Naive B cell (primary cell): ENCODE measurements at regions not wholly inside any gene's neighbourhood (a gene's known extent, or its start where the extent isn't known, plus 50 kb on each side); places are given as distances from the start of the nearest gene placed in this dataset.
A peak's percentile ranks its signal among the peaks of the same experiment; 100 is the strongest.
"Not testable (repeated sequence)": the region's sequence is repeated elsewhere in the genome, so short reads cannot be mapped to it uniquely, and the experiment has no call there.

Source experiments
- ATAC-seq, 2 donors: fragments of 150-1000 bp; cut with Tn5 transposase; 2 replicates each; pipeline ENCODE4 v1.10.0; 2021; ENCODE audit warnings: low read depth in 2 of 2, mild to moderate bottlenecking in 2 of 2, moderate library complexity in 2 of 2
- DNase-seq: peaks from one replicate; pipeline ENCODE4 v3.0.0; 2022
- H3K27ac Mint-ChIP-seq, 6 donors: one replicate each; pipeline ENCODE4 v1.8.0; 2020 to 2022; ENCODE audit warnings: mild to moderate bottlenecking in 6 of 6, mixed read lengths in 6 of 6, moderate library complexity in 5 of 6, inconsistent platforms in 2 of 6
- H3K27me3 Mint-ChIP-seq, 3 donors: one replicate each; pipeline ENCODE4 v1.8.0; 2021 to 2022; ENCODE audit warnings: mixed read lengths in 3 of 3, mild to moderate bottlenecking in 1 of 3
- H3K36me3 Mint-ChIP-seq, 2 donors: one replicate each; pipeline ENCODE4 v1.8.0; 2020 to 2022; ENCODE audit warnings: mixed read lengths in 2 of 2, inconsistent platforms in 1 of 2, mild to moderate bottlenecking in 1 of 2
- H3K4me1 Mint-ChIP-seq, 3 donors: one replicate each; pipeline ENCODE4 v1.8.0; 2020 to 2022; ENCODE audit warnings: mixed read lengths in 3 of 3, inconsistent platforms in 1 of 3, mild to moderate bottlenecking in 1 of 3, moderate library complexity in 1 of 3
- H3K4me3 Mint-ChIP-seq, 8 donors: one replicate each; pipeline ENCODE4 v1.8.0; 2020 to 2022; ENCODE audit warnings: mild to moderate bottlenecking in 8 of 8, mixed read lengths in 8 of 8, moderate library complexity in 8 of 8, inconsistent platforms in 2 of 8
- H3K9me3 Mint-ChIP-seq, 7 donors: one replicate each; pipeline ENCODE4 v1.8.0; 2020 to 2022; ENCODE audit warnings: mixed read lengths in 7 of 7, mild to moderate bottlenecking in 5 of 7, inconsistent platforms in 2 of 7, moderate library complexity in 1 of 7

GRCh38 chr9:41697080-41697479, 432.1 kb downstream of the CNTNAP3B start:
- not testable (repeated sequence) for H3K4me1 Mint-ChIP-seq, H3K27ac Mint-ChIP-seq, H3K36me3 Mint-ChIP-seq, H3K4me3 Mint-ChIP-seq, DNase-seq, H3K9me3 Mint-ChIP-seq, H3K27me3 Mint-ChIP-seq, ATAC-seq

GRCh38 chr9:41679312-41679711, 449.9 kb downstream of the CNTNAP3B start:
- H3K4me1 Mint-ChIP-seq, DNase-seq, H3K27ac Mint-ChIP-seq, H3K9me3 Mint-ChIP-seq, ATAC-seq, H3K4me3 Mint-ChIP-seq, H3K36me3 Mint-ChIP-seq, H3K27me3 Mint-ChIP-seq: not testable (repeated sequence)

- not testable (repeated sequence) for DNase-seq, H3K9me3 Mint-ChIP-seq, ATAC-seq, H3K36me3 Mint-ChIP-seq, H3K27ac Mint-ChIP-seq, H3K4me1 Mint-ChIP-seq, H3K4me3 Mint-ChIP-seq, H3K27me3 Mint-ChIP-seq
Measured at GRCh38 chr9:41663497-41664036, 465.7 kb downstream of the CNTNAP3B start.

- Mint-ChIP-seq H3K36me3 (peaks cover 0 to 16% of the 10 kb centered on the region in 2 donors), H3K27me3 (peaks cover 0 to 29% (median 5%) of the 10 kb centered on the region in 3 donors), H3K4me1 (peaks cover 6 to 12% (median 6%) of the 10 kb centered on the region in 3 donors)
- H3K27ac Mint-ChIP-seq, ATAC-seq, H3K4me3 Mint-ChIP-seq, H3K9me3 Mint-ChIP-seq, DNase-seq: not testable (repeated sequence)
Measured at GRCh38 chr9:41658706-41659105, 469.6 kb upstream of the ZNG1F start.

GRCh38 chr9:41658116-41658515, 469.0 kb upstream of the ZNG1F start:
- not testable (repeated sequence) for DNase-seq, H3K27ac Mint-ChIP-seq, ATAC-seq, H3K4me3 Mint-ChIP-seq, H3K9me3 Mint-ChIP-seq
- H3K4me1 Mint-ChIP-seq, result peaks cover 6 to 14% (median 6%) of the 10 kb centered on the region in 3 donors
- peaks cover 0 to 16% of the 10 kb centered on the region in 2 donors for H3K36me3 Mint-ChIP-seq
- H3K27me3 Mint-ChIP-seq, result peaks cover 0 to 29% (median 5%) of the 10 kb centered on the region in 3 donors

GRCh38 chr9:41657141-41657540, 468.0 kb upstream of the ZNG1F start:
- Mint-ChIP-seq H3K27me3 (peaks cover 0 to 29% (median 5%) of the 10 kb centered on the region in 3 donors), H3K4me1 (peaks cover 6 to 14% (median 6%) of the 10 kb centered on the region in 3 donors), H3K27ac (peak overlapping the region in 1 of 6 donors; percentile 69), H3K36me3 (peaks cover 0 to 16% of the 10 kb centered on the region in 2 donors)
- not testable (repeated sequence) for ATAC-seq, DNase-seq, H3K4me3 Mint-ChIP-seq, H3K9me3 Mint-ChIP-seq

- H3K27me3 Mint-ChIP-seq, result peaks cover 0 to 29% (median 5%) of the 10 kb centered on the region in 3 donors
- peak overlapping the region in 1 of 8 donors; percentile 57 for H3K4me3 Mint-ChIP-seq
- not testable (repeated sequence) for ATAC-seq, H3K27ac Mint-ChIP-seq, H3K9me3 Mint-ChIP-seq, DNase-seq
- peaks cover 0 to 16% of the 10 kb centered on the region in 2 donors for H3K36me3 Mint-ChIP-seq
- peaks cover 6 to 14% (median 6%) of the 10 kb centered on the region in 3 donors for H3K4me1 Mint-ChIP-seq
Measured at GRCh38 chr9:41655071-41655554, 466.0 kb upstream of the ZNG1F start.

- Mint-ChIP-seq H3K27ac (peak overlapping the region in 1 of 6 donors; percentile 12), H3K27me3 (peaks cover 0 to 29% (median 5%) of the 10 kb centered on the region in 3 donors), H3K36me3 (peaks cover 0 to 16% of the 10 kb centered on the region in 2 donors), H3K4me3 (peak overlapping the region in 4 of 8 donors; percentile 5 to 78 (median 36)), H3K4me1 (peaks cover 6 to 14% (median 6%) of the 10 kb centered on the region in 3 donors)
- not testable (repeated sequence) for H3K9me3 Mint-ChIP-seq, ATAC-seq, DNase-seq
Measured at GRCh38 chr9:41654349-41654748, 465.2 kb upstream of the ZNG1F start.

- not testable (repeated sequence) for H3K27ac Mint-ChIP-seq, DNase-seq, H3K9me3 Mint-ChIP-seq, ATAC-seq
- Mint-ChIP-seq H3K27me3 (peaks cover 0 to 24% (median under 1%) of the 10 kb centered on the region in 3 donors), H3K4me3 (peak overlapping the region in 7 of 8 donors; percentile 31 to 80 (median 66)), H3K4me1 (peaks cover 6 to 14% (median 6%) of the 10 kb centered on the region in 3 donors), H3K36me3 (peaks cover 0 to 11% of the 10 kb centered on the region in 2 donors)
Measured at GRCh38 chr9:41653560-41654340, 464.6 kb upstream of the ZNG1F start.

- not testable (repeated sequence) for DNase-seq, H3K27ac Mint-ChIP-seq, H3K36me3 Mint-ChIP-seq, ATAC-seq, H3K9me3 Mint-ChIP-seq
- Mint-ChIP-seq H3K27me3 (peaks cover 0 to 16% (median 0%) of the 10 kb centered on the region in 3 donors), H3K4me1 (peaks cover 6 to 14% (median 6%) of the 10 kb centered on the region in 3 donors), H3K4me3 (peak overlapping the region in 1 of 8 donors; percentile 20)
Measured at GRCh38 chr9:41652800-41653199, 463.7 kb upstream of the ZNG1F start.

GRCh38 chr9:41652100-41652713, 463.1 kb upstream of the ZNG1F start:
- H3K36me3 Mint-ChIP-seq, H3K27ac Mint-ChIP-seq, H3K9me3 Mint-ChIP-seq, DNase-seq, ATAC-seq: not testable (repeated sequence)
- Mint-ChIP-seq H3K4me3 (peak overlapping the region in 1 of 8 donors; percentile 16), H3K4me1 (peaks cover 6 to 14% (median 6%) of the 10 kb centered on the region in 3 donors), H3K27me3 (peaks cover 0 to 10% (median 0%) of the 10 kb centered on the region in 3 donors)

GRCh38 chr9:41650086-41650485, 461.0 kb upstream of the ZNG1F start:
- not testable (repeated sequence) for DNase-seq, H3K36me3 Mint-ChIP-seq, ATAC-seq, H3K27me3 Mint-ChIP-seq, H3K9me3 Mint-ChIP-seq, H3K4me3 Mint-ChIP-seq, H3K27ac Mint-ChIP-seq
- H3K4me1 Mint-ChIP-seq, result peaks cover 6 to 10% (median 6%) of the 10 kb centered on the region in 3 donors

- not testable (repeated sequence) for H3K27ac Mint-ChIP-seq, H3K36me3 Mint-ChIP-seq, H3K4me3 Mint-ChIP-seq, ATAC-seq, H3K9me3 Mint-ChIP-seq, DNase-seq, H3K4me1 Mint-ChIP-seq, H3K27me3 Mint-ChIP-seq
Measured at GRCh38 chr9:41648564-41648963, 459.4 kb upstream of the ZNG1F start.
